Liver (tissue), 8 donors: ENCODE measurements at regions not wholly inside any gene's neighbourhood (a gene's known extent, or its start where the extent isn't known, plus 50 kb on each side); places are given as distances from the start of the nearest gene placed in this dataset.

Experiments used
- DNase-seq: peaks from one replicate; pipeline ENCODE4 v3.0.0-alpha.2; 2017; ENCODE audit warnings: low spot score
- H3K27ac ChIP-seq, 2 donors: one replicate each; pipeline ENCODE4 v1.7.0; 2013; ENCODE audit warnings: inconsistent platforms in 2 of 2, low read length in 2 of 2, control low read depth in 1 of 2, low read depth in 1 of 2, mild to moderate bottlenecking in 1 of 2
- H3K27me3 ChIP-seq, 4 donors: one replicate each; pipeline versions ENCODE4 v1.6.1 to v1.7.0; 2013; ENCODE audit warnings: low read length in 3 of 4, inconsistent platforms in 1 of 4, mild to moderate bottlenecking in 1 of 4, moderate library complexity in 1 of 4; ENCODE audit not compliant: control insufficient read depth in 4 of 4, insufficient read depth in 4 of 4
- H3K36me3 ChIP-seq, 4 donors: one replicate each; pipeline versions ENCODE4 v1.6.1 to v1.7.0; 2013; ENCODE audit warnings: low read length in 3 of 4, mild to moderate bottlenecking in 3 of 4, low read depth in 1 of 4, moderate library complexity in 1 of 4; ENCODE audit not compliant: control insufficient read depth in 4 of 4, insufficient read depth in 3 of 4
- H3K4me1 ChIP-seq, 4 donors: one replicate each; pipeline versions ENCODE4 v1.6.1 to v1.7.0; 2013; ENCODE audit warnings: low read length in 3 of 4, mild to moderate bottlenecking in 3 of 4, moderate library complexity in 1 of 4; ENCODE audit not compliant: control insufficient read depth in 4 of 4, insufficient read depth in 4 of 4
- H3K4me3 ChIP-seq, 3 donors: one replicate each; pipeline versions ENCODE4 v1.6.1 to v1.7.0; 2013; ENCODE audit warnings: low read length in 3 of 3, control low read depth in 1 of 3, low read depth in 1 of 3, mild to moderate bottlenecking in 1 of 3
- H3K9ac ChIP-seq, 2 donors: one replicate each; pipeline ENCODE4 v1.7.0; 2013; ENCODE audit warnings: low read length in 2 of 2, mild to moderate bottlenecking in 2 of 2, moderate library complexity in 2 of 2, control low read depth in 1 of 2, low read depth in 1 of 2
- H3K9me3 ChIP-seq, 4 donors: one replicate each; pipeline versions ENCODE4 v1.6.1 to v1.7.0; 2013; ENCODE audit warnings: low read length in 3 of 4; ENCODE audit not compliant: control insufficient read depth in 4 of 4
- EGR1 ChIP-seq, 2 donors: IDR thresholded peaks; 2 replicates each; pipeline ENCODE4 v1.6.1; 2016 to 2018; ENCODE audit warnings: antibody characterized with exemption in 2 of 2, low read depth in 2 of 2
- FOXA2 ChIP-seq: IDR thresholded peaks from 2 replicates; pipeline ENCODE4 v1.6.1; 2016; ENCODE audit warnings: antibody characterized with exemption
- GABPA ChIP-seq, 2 donors: IDR thresholded peaks in 1 of 2; conservative IDR thresholded peaks in 1 of 2; 2 replicates each; pipeline ENCODE4 v1.6.1; 2016; ENCODE audit warnings: antibody characterized with exemption in 2 of 2, mild to moderate bottlenecking in 1 of 2, moderate library complexity in 1 of 2
- HNF4A ChIP-seq, 2 donors: conservative IDR thresholded peaks; 2 replicates each; pipeline ENCODE4 v1.6.1; 2016; ENCODE audit warnings: antibody characterized with exemption in 2 of 2, mild to moderate bottlenecking in 2 of 2
- HNF4G ChIP-seq: IDR thresholded peaks from 2 replicates; pipeline ENCODE4 v1.6.1; 2016; ENCODE audit warnings: antibody characterized with exemption
- JUND ChIP-seq, 2 donors: IDR thresholded peaks; 2 replicates each; pipeline ENCODE4 v1.6.1; 2016; ENCODE audit warnings: antibody characterized with exemption in 2 of 2
- NR2F2 ChIP-seq: IDR thresholded peaks from 2 replicates; pipeline ENCODE4 v1.6.1; 2016; ENCODE audit warnings: antibody characterized with exemption
- RAD21 ChIP-seq, 2 donors: IDR thresholded peaks; 2 replicates each; pipeline ENCODE4 v1.6.1; 2016; ENCODE audit warnings: antibody characterized with exemption in 2 of 2, mild to moderate bottlenecking in 2 of 2
- REST ChIP-seq: IDR thresholded peaks from 2 replicates; pipeline ENCODE4 v1.6.1; 2016; ENCODE audit warnings: antibody characterized with exemption, mild to moderate bottlenecking
- RXRA ChIP-seq, 2 donors: IDR thresholded peaks; 2 replicates each; pipeline ENCODE4 v1.6.1; 2017 to 2018; ENCODE audit warnings: antibody characterized with exemption in 2 of 2, mild to moderate bottlenecking in 1 of 2
- SP1 ChIP-seq: IDR thresholded peaks from 2 replicates; pipeline ENCODE4 v1.6.1; 2018; ENCODE audit warnings: antibody characterized with exemption, mild to moderate bottlenecking
- TAF1 ChIP-seq: conservative IDR thresholded peaks from 2 replicates; pipeline ENCODE4 v1.6.1; 2016; ENCODE audit warnings: antibody characterized with exemption, mild to moderate bottlenecking
- YY1 ChIP-seq: IDR thresholded peaks from 2 replicates; pipeline ENCODE4 v1.6.1; 2016; ENCODE audit warnings: antibody characterized with exemption, mild to moderate bottlenecking
- ZBTB33 ChIP-seq: IDR thresholded peaks from 2 replicates; pipeline ENCODE4 v1.6.1; 2016; ENCODE audit warnings: antibody characterized with exemption
- WGBS: extraction: QIAGEN DNeasy Blood & Tissue Kit; methylation state at CpG from one replicate; pipeline ENCODE4 v1.1.7; 2013; 5-methylcytosine and 5-hydroxymethylcytosine counted together
- TF ChIP-seq, protein P1 (sequence below): fragments of 150-350 bp; IDR thresholded peaks from 2 replicates; pipeline ENCODE4 v1.5.1; 2017; ENCODE audit warnings: improper control_type of control experiment, low read depth, low read length; ENCODE audit not compliant: missing input control
- TF ChIP-seq, protein P2 (sequence below): IDR thresholded peaks from 2 replicates; pipeline ENCODE4 v1.6.1; 2016; ENCODE audit warnings: antibody characterized with exemption
- TF ChIP-seq, protein P3 (sequence below): IDR thresholded peaks from 2 replicates; pipeline ENCODE4 v1.6.1; 2016; ENCODE audit warnings: antibody characterized with exemption
- donor health status: healthy.
- donor health status: healthy.
- donor health status: healthy.
- donor health status: healthy.
- donor health status: healthy.

GRCh38 chr4:138611721-138612120 lies 369.6 kb upstream of the SLC7A11 start:
- H3K36me3 ChIP-seq: no peaks in the 10 kb centered on the region
- H3K4me3 ChIP-seq: no peak overlapping the region
- H3K27me3 ChIP-seq: no peaks in the 10 kb centered on the region
- no peak for TF ChIP-seq EGR1 (IDR thresholded peaks at IDR 0.05; ENCODE audit: low read depth in 2 of 2)
- no peak for TF ChIP-seq GABPA (IDR thresholded peaks at IDR 0.05 in 1 of 2, conservative IDR thresholded peaks at IDR 0.05 in 1 of 2)
- TF ChIP-seq, protein P1, sequence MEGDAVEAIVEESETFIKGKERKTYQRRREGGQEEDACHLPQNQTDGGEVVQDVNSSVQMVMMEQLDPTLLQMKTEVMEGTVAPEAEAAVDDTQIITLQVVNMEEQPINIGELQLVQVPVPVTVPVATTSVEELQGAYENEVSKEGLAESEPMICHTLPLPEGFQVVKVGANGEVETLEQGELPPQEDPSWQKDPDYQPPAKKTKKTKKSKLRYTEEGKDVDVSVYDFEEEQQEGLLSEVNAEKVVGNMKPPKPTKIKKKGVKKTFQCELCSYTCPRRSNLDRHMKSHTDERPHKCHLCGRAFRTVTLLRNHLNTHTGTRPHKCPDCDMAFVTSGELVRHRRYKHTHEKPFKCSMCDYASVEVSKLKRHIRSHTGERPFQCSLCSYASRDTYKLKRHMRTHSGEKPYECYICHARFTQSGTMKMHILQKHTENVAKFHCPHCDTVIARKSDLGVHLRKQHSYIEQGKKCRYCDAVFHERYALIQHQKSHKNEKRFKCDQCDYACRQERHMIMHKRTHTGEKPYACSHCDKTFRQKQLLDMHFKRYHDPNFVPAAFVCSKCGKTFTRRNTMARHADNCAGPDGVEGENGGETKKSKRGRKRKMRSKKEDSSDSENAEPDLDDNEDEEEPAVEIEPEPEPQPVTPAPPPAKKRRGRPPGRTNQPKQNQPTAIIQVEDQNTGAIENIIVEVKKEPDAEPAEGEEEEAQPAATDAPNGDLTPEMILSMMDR: no peak
- no peak for TF ChIP-seq FOXA2
- TF ChIP-seq, protein P2, sequence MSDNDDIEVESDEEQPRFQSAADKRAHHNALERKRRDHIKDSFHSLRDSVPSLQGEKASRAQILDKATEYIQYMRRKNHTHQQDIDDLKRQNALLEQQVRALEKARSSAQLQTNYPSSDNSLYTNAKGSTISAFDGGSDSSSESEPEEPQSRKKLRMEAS: no peak
- no peak for TF ChIP-seq RXRA (IDR thresholded peaks at IDR 0.05)
- TF ChIP-seq RAD21 (IDR thresholded peaks at IDR 0.05): no peak
- TF ChIP-seq JUND (IDR thresholded peaks at IDR 0.05): no peak
- TF ChIP-seq ZBTB33: no peak
- no peak for TF ChIP-seq TAF1
- no peak for TF ChIP-seq HNF4G
- no peak for TF ChIP-seq NR2F2
- no peak for TF ChIP-seq REST
- TF ChIP-seq, protein P3, sequence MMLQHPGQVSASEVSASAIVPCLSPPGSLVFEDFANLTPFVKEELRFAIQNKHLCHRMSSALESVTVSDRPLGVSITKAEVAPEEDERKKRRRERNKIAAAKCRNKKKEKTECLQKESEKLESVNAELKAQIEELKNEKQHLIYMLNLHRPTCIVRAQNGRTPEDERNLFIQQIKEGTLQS: no peak
- TF ChIP-seq HNF4A (conservative IDR thresholded peaks at IDR 0.05): no peak
- no peak overlapping the region for H3K9ac ChIP-seq
- H3K4me1 ChIP-seq: no peaks in the 10 kb centered on the region
- no peak for DNase-seq
- 69% methylated on average over 2 of the region's 2 CpGs for WGBS
- H3K27ac ChIP-seq: no peak overlapping the region
- H3K9me3 ChIP-seq: no peaks in the 10 kb centered on the region

GRCh38 chr4:138611017-138611416 lies 368.9 kb upstream of the SLC7A11 start:
- WGBS: 65% methylated on average over 1 of the region's 1 CpG
- H3K27ac ChIP-seq: no peak overlapping the region
- H3K36me3 ChIP-seq: no peaks in the 10 kb centered on the region
- no peaks in the 10 kb centered on the region for H3K9me3 ChIP-seq
- no peak overlapping the region for H3K9ac ChIP-seq
- no peaks in the 10 kb centered on the region for H3K4me1 ChIP-seq
- no peaks in the 10 kb centered on the region for H3K27me3 ChIP-seq
- DNase-seq: no peak
- no peak overlapping the region for H3K4me3 ChIP-seq
- no peak for TF ChIP-seq SP1
- TF ChIP-seq TAF1: no peak
- TF ChIP-seq NR2F2: no peak
- no peak for TF ChIP-seq FOXA2
- TF ChIP-seq, protein P2: no peak
- TF ChIP-seq, protein P1: no peak
- no peak for TF ChIP-seq YY1
- no peak for TF ChIP-seq GABPA (IDR thresholded peaks at IDR 0.05 in 1 of 2, conservative IDR thresholded peaks at IDR 0.05 in 1 of 2)
- TF ChIP-seq, protein P3: no peak
- no peak for TF ChIP-seq REST
- TF ChIP-seq HNF4A (conservative IDR thresholded peaks at IDR 0.05): no peak
- no peak for TF ChIP-seq JUND (IDR thresholded peaks at IDR 0.05)
